OCI-LY1 (cell line): ENCODE measurements at regions not wholly inside any gene's neighbourhood (a gene's known extent, or its start where the extent isn't known, plus 50 kb on each side); places are given as distances from the start of the nearest gene placed in this dataset.

Experiments
- EZH2 ChIP-seq: fragments of 200-600 bp; sonication (generic), shearing (Covaris generic); IDR thresholded peaks from 2 replicates; pipeline ENCODE4 v1.8.0; 2017; ENCODE audit warnings: borderline replicate concordance, mixed run types, mild to moderate bottlenecking, antibody characterized with exemption, low read length, moderate library complexity, mixed read lengths
- TF ChIP-seq, protein P1 (sequence below): fragments of 200-600 bp; sonication (generic), shearing (Covaris generic); IDR thresholded peaks from 2 replicates; pipeline ENCODE4 v1.5.1; 2017; ENCODE audit warnings: mild to moderate bottlenecking, antibody characterized with exemption, low read length, moderate library complexity, mixed read lengths

- TF ChIP-seq, protein P1, sequence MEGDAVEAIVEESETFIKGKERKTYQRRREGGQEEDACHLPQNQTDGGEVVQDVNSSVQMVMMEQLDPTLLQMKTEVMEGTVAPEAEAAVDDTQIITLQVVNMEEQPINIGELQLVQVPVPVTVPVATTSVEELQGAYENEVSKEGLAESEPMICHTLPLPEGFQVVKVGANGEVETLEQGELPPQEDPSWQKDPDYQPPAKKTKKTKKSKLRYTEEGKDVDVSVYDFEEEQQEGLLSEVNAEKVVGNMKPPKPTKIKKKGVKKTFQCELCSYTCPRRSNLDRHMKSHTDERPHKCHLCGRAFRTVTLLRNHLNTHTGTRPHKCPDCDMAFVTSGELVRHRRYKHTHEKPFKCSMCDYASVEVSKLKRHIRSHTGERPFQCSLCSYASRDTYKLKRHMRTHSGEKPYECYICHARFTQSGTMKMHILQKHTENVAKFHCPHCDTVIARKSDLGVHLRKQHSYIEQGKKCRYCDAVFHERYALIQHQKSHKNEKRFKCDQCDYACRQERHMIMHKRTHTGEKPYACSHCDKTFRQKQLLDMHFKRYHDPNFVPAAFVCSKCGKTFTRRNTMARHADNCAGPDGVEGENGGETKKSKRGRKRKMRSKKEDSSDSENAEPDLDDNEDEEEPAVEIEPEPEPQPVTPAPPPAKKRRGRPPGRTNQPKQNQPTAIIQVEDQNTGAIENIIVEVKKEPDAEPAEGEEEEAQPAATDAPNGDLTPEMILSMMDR: no peak
- TF ChIP-seq EZH2: no peak
Observed at GRCh38 chr5:73379435-73379834, 69.1 kb downstream of the FOXD1 start.
